ENCODE measurements at regions not wholly inside any gene's neighbourhood (a gene's known extent, or its start where the extent isn't known, plus 50 kb on each side); places are given as distances from the start of the nearest gene placed in this dataset.

GRCh38 chr5:63346451-63346850, 615.8 kb downstream of the HTR1A start:
- Histone ChIP-seq H3K79me2 (replicated peaks; ENCODE audit: insufficient read depth, low read length) (no peaks in the 10 kb centered on the region), H3K9ac (ENCODE audit: low read length) (no peak overlapping the region), H3F3A (ENCODE audit: insufficient read depth, low read length, poor library complexity, severe bottlenecking) (no peaks in the 10 kb centered on the region), H3K36me3 (ENCODE audit: insufficient read depth, low read length) (no peaks in the 10 kb centered on the region), H3K9me2 (ENCODE audit: insufficient read depth, low read length) (no peaks in the 10 kb centered on the region), H3K27ac (ENCODE audit: low read length) (no peak overlapping the region), H3K9me3 (ENCODE audit: low read length) (peaks cover under 1% of the 10 kb centered on the region), H3K4me2 (ENCODE audit: low read length) (no peak overlapping the region), H3K27me3 (ENCODE audit: insufficient read depth, low read depth, low read length) (no peaks in the 10 kb centered on the region), H3K4me3 (ENCODE audit: low read length) (no peak overlapping the region), H4K20me1 (ENCODE audit: insufficient read depth) (no peaks in the 10 kb centered on the region), H2AFZ (ENCODE audit: low read depth, low read length) (no peak overlapping the region)
- TF ChIP-seq CTCF (IDR thresholded peaks at IDR 0.05; ENCODE audit: poor library complexity, severe bottlenecking) (no peak), RAD21 (conservative IDR thresholded peaks at IDR 0.05) (no peak), EP300 (conservative IDR thresholded peaks at IDR 0.05; ENCODE audit: poor library complexity, severe bottlenecking) (no peak), MXI1 (conservative IDR thresholded peaks at IDR 0.05; ENCODE audit: poor library complexity, severe bottlenecking) (no peak), REST (IDR thresholded peaks at IDR 0.05; ENCODE audit: borderline replicate concordance) (no peak), POLR2AphosphoS5 (IDR thresholded peaks at IDR 0.05) (no peak), SMC3 (conservative IDR thresholded peaks at IDR 0.05; ENCODE audit: poor library complexity) (no peak), EZH2 (IDR thresholded peaks at IDR 0.05; ENCODE audit: borderline replicate concordance, insufficient read depth, low read length, poor library complexity, severe bottlenecking) (no peak)

GRCh38 chr5:63341442-63341841, 620.8 kb downstream of the HTR1A start:
- H3K36me3 ChIP-seq (ENCODE audit: insufficient read depth, low read length), result no peaks in the 10 kb centered on the region
- TF ChIP-seq CTCF (IDR thresholded peaks at IDR 0.05; ENCODE audit: poor library complexity, severe bottlenecking) (no peak), SMC3 (conservative IDR thresholded peaks at IDR 0.05; ENCODE audit: poor library complexity) (no peak), RAD21 (conservative IDR thresholded peaks at IDR 0.05) (no peak), POLR2AphosphoS5 (IDR thresholded peaks at IDR 0.05) (no peak), EP300 (conservative IDR thresholded peaks at IDR 0.05; ENCODE audit: poor library complexity, severe bottlenecking) (no peak), MXI1 (conservative IDR thresholded peaks at IDR 0.05; ENCODE audit: poor library complexity, severe bottlenecking) (no peak), TAF1 (IDR thresholded peaks at IDR 0.05; ENCODE audit: low read depth) (no peak), REST (IDR thresholded peaks at IDR 0.05; ENCODE audit: borderline replicate concordance) (no peak)
- no peak overlapping the region for H3K4me2 ChIP-seq (ENCODE audit: low read length)
- H3K27ac ChIP-seq (ENCODE audit: low read length), result no peak overlapping the region
- no peaks in the 10 kb centered on the region for H3K27me3 ChIP-seq (ENCODE audit: insufficient read depth, low read depth, low read length)
- H3K4me3 ChIP-seq (ENCODE audit: low read length), result no peak overlapping the region
- H4K20me1 ChIP-seq (ENCODE audit: insufficient read depth), result no peaks in the 10 kb centered on the region
- H3K9ac ChIP-seq (ENCODE audit: low read length), result no peak overlapping the region
- H3K9me2 ChIP-seq (ENCODE audit: insufficient read depth, low read length), result no peaks in the 10 kb centered on the region
- H3K79me2 ChIP-seq (replicated peaks; ENCODE audit: insufficient read depth, low read length), result no peaks in the 10 kb centered on the region
- H3K9me3 ChIP-seq (ENCODE audit: low read length), result peaks cover 6% of the 10 kb centered on the region
- H2AFZ ChIP-seq (ENCODE audit: low read depth, low read length), result no peak overlapping the region
- H3F3A ChIP-seq (ENCODE audit: insufficient read depth, low read length, poor library complexity, severe bottlenecking), result no peaks in the 10 kb centered on the region
